Putamen (tissue), 1 donor: ENCODE measurements at regions not wholly inside any gene's neighbourhood (a gene's known extent, or its start where the extent isn't known, plus 50 kb on each side); places are given as distances from the start of the nearest gene placed in this dataset.

Experiments
- DNase-seq: peaks from one replicate; pipeline ENCODE4 v3.0.0-alpha.2; 2016; ENCODE audit warnings: low spot score

GRCh38 chr12:28107679-28108078, 82.6 kb upstream of the CCDC91 start:
- DNase-seq, result no peak

DNA sequence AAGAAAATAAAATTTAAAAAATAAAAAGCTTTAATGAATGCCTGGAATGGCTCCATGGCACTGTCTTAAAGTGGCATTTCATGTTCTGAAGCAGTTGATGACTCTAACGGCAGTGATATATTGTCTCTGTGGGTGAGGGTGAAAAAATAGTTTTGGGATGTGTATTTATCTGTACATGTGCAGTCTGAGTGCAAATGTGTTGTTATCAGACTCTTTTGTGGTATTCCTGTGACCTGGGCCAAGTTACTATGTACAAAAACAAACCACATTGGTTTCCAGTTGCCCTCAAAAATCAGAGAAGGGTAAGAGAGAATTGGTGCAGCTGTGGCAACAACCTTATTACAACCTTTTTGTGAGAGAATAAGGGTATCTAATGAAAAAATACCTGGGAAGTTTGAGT, 81.7 kb upstream of the CCDC91 start:
- DNase-seq, result no peak

DNA sequence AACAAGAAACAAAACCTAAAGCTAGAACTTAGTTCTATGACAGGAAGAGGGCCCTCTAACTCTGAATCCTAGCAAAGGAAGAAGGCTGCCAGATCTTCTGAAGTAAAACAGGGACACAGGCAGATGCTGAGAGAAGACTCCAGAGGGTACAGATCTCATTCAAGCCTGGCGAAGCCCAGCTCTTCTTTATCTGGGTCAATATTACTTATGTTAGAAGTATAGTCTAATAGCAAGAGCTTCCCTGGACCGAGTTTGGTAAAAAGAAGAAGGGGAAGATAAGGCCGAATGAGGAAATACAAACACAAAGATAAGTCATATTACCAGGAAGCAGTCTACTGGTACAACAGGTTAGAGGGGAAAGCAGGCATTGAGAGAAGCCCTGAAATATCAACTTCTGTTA, 79.9 kb upstream of the CCDC91 start:
- DNase-seq, result no peak

DNA sequence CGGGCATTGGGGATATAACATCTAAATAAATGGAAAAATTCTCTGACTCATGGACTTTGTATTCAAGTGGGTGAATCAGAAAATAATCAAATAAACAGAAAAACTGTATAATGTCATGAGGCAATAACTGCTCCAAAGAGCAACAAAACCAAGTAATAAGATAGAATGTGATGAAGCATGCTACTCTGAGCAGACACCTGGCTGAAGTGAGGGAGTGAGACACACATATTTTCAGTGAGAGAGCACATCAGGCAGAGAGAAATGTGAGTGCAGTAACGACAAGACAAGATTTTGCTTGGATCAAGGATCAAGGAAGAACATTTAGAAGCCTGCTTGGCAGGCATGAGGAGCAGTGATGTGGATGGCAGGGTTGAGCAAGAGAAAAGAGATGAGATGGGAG, 75.8 kb upstream of the CCDC91 start:
- no peak for DNase-seq

- DNase-seq, result no peak
Observed at GRCh38 chr12:28121433-28121832, 68.8 kb upstream of the CCDC91 start.

- no peak for DNase-seq
Observed at GRCh38 chr12:28121899-28122655, 68.2 kb upstream of the CCDC91 start.

GRCh38 chr12:28122756-28123155, 67.5 kb upstream of the CCDC91 start:
- DNase-seq, result no peak

DNA sequence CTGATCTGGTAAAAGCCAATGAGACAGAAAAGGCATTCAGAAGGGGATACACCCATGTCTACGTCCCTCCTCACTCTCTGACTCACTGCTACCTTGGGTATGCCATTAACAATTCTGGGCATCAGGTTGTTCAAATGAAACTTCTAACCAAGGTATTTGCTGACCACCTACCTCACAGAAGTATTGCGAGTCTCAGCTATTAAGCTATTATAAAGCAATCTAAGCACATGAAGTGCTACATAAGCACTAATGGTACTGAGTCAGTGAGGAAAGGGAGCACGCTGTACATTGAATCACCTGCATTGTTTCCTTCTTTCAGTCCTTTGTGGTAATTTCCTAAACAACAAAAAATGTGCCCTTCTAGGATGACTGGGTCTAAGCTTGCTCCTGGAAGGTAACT, 62.8 kb upstream of the CCDC91 start:
- no peak for DNase-seq

DNA sequence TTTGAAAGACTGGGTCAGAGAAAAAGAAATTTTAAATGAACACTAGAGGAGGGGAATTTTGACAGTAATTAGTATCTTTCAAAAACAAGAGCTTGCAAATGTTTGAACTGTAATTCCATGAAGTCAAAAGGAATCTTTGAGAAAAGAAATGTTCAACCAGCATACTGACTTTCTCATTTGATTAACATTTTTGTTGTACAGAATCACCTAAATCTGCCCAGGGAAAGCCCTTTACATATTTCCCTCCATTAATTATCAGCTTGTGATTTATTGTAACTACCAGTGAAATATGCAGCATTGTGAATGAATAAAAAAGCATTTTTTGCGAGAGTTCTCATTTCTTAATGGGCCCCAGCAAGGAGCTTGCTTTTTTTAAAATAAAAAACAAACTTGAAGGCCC, 61.2 kb upstream of the CCDC91 start:
- DNase-seq, result no peak

DNA sequence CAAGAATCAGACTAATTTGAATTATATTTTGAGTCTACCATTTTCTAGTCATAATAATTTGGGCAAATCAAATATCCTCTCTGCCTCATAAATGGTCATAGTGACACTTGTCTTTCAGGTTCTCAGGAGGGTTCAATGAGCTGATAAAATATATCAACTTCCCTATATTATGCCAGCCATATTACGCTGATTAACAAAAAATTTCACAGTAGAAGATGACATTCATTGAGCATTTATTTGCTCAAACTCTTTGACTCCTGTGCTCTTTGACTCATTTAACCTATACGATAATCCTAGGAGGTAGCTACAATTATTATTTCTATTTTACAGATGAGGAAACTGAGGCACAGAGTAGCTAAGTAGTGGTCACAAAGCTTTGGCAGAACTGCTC, 60.0 kb upstream of the CCDC91 start:
- DNase-seq, result no peak

GRCh38 chr12:28130625-28131598, 59.3 kb upstream of the CCDC91 start:
- DNase-seq, result no peak

- DNase-seq, result no peak
Observed at GRCh38 chr12:28132398-28132797, 57.9 kb upstream of the CCDC91 start.

- no peak for DNase-seq
Observed at GRCh38 chr12:28135801-28136439, 54.3 kb upstream of the CCDC91 start.

DNA sequence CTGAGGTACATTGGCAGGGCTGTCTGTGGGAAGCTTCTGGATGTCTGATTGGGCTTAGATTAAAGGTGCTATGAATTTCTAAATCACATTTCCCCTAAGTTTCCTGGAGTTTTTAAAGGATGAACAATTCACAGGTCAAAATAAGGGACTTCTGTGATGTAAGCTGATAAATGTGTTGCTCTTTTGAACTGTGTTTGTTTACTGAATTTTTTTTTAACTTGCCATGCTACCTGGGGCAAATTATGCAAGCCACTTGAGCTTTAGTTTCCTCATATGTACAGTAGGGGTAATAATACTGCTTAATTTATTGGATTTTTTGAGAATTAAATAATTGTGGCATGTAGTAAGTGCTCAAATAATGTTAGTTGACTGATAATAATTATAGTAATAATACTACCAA, 52.8 kb upstream of the CCDC91 start:
- DNase-seq, result no peak

GRCh38 chr12:28140404-28140803, 49.9 kb upstream of the CCDC91 start:
- no peak for DNase-seq
